SK-N-MC (cell line): ENCODE measurements at regions not wholly inside any gene's neighbourhood (a gene's known extent, or its start where the extent isn't known, plus 50 kb on each side); places are given as distances from the start of the nearest gene placed in this dataset.

Experiments
- EZH2 ChIP-seq: fragments of 200-600 bp; sonication (generic); IDR thresholded peaks from one replicate; pipeline ENCODE4 v1.6.1; 2017; ENCODE audit warnings: antibody characterized with exemption
- POLR2AphosphoS5 ChIP-seq: IDR thresholded peaks from 2 replicates; pipeline ENCODE4 v1.6.1; 2012; ENCODE audit warnings: mild to moderate bottlenecking, low read depth, low read length, borderline replicate concordance

DNA sequence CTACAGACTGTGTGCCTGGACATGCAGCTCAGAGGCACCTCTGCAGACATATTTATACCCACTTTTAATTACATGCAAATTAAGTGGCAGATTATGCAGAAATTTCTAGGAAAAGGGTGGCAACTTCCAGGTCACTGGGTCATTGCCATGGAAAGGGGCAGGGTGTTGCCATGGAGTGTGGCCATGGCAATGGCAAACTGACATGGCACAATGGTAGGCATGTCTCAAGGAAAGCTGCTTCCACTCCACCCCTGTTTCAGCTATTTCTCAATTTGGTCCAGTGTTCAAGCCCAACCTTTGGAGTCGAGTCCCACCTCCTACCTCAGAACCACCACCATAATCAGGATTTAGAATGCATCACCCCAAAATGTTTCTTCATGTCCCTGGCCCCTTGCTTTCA is 170.7 kb upstream of the TSHZ3 start:
- TF ChIP-seq POLR2AphosphoS5 (no peak), EZH2 (no peak)
